GM19467 (cell line): ENCODE measurements at regions not wholly inside any gene's neighbourhood (a gene's known extent, or its start where the extent isn't known, plus 50 kb on each side); places are given as distances from the start of the nearest gene placed in this dataset.
A peak's percentile ranks its signal among the peaks of the same experiment; 100 is the strongest.
"Not testable (repeated sequence)": the region's sequence is repeated elsewhere in the genome, so short reads cannot be mapped to it uniquely, and the experiment has no call there.

Experiments used
- ATAC-seq: cut with Tn5 transposase; IDR thresholded peaks from one replicate; pipeline ENCODE4 v1.9.1; 2021; ENCODE audit warnings: mild to moderate bottlenecking, moderate library complexity; ENCODE audit not compliant: unreplicated experiment

- no peak for ATAC-seq
Measured at GRCh38 chr2:65594150-65594549, 161.8 kb upstream of the SPRED2 start.

- ATAC-seq = no peak
Measured at GRCh38 chr2:65589667-65590066, 157.3 kb upstream of the SPRED2 start.

- ATAC-seq = no peak
Measured at GRCh38 chr2:65587779-65588178, 155.4 kb upstream of the SPRED2 start.

- ATAC-seq = no peak
Measured at GRCh38 chr2:65586516-65586915, 154.1 kb upstream of the SPRED2 start.

DNA sequence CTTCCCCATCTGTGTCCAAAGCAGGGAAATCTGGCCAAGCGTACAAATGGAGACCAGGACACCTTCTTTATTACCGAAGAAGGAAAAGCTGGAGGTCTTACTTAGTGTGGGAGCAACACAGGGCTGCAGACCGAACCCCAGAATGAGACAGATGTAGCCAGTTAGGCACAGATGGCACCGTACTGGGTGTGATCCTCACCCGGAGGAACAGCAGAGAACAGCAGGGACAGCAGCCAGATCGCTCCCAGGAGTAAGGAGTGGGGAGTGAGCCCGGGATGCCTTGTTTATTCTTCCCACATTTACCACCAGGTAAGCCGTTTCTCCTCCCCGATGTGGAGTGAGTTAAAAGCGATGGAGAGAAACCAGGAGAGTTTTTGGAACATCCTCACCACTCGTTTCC lies 150.7 kb upstream of the SPRED2 start:
- ATAC-seq = no peak

DNA sequence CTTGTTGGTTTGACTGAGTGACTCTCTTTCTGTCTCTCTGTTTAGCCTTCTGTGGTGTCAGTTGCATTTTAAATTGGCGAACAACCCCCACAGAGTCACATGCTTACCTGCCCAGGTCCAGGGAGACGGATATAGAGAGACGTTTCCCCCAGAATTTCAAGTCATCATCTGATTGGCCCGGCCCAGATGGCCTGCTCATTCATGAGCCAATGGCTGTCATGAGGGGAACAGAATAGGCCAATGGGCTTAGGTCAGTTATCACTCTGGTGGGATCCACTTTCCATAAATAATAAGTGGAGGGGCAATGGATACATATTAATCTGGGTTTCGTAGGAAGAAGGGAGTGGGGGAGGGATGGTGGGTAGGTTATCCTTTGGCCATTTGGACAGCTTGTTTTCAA lies 150.0 kb upstream of the SPRED2 start:
- ATAC-seq = no peak

DNA sequence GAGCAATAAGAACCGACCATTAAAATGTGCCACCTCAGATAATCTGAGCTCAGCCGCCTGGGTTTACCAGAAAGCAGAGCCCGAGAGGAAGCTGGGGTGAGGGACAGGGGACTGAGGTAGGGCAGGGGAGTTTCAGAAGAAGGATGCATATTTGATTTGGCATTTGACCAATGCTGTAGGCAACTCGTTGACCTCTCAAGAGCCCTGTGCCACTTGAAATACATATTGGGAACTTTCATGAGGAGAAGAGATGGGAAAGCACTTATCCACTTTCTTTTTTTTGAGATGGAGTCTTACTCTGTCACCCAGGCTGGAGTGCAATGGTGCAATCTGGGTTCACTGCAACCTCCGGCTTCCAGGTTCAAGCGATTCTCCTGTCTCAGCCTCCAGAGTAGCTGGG lies 148.4 kb upstream of the SPRED2 start:
- no peak for ATAC-seq

DNA sequence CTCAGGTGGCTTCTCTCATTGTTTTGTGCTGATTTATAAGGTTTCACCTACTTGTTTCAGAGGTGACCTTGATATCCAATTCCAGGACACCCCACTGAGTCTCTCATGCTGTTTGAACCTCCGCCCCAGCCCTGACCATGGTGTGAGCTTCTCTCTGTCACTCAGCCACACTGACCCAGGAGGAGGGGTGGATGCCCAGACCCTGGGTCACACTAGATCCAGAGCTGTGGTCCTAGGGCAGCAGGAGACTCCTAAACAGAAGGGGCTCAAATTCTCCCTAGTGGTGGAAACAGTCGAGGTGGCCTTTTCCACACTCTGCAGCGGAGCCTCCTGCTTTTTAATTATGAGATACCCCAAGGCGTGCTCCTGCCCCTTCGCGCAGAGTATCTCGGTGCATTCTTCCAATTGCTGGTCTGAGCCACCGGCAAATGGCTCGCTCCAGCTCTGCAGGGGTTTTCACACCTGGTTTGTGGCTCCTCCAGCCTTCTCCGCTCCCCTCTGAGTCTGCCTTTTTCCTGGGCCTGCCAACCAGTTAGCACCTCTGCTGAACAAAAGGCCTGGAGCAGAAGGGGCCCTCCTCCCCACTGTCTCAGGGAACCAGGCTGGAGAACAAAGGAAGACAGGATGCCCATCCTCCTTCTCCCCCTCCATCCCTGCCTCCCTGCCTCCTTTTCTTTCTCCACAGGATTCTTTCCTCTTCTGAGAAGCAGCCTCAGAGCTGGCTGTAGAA lies 147.3 kb upstream of the SPRED2 start:
- no peak for ATAC-seq

GRCh38 chr2:65577654-65578053 lies 145.3 kb upstream of the SPRED2 start:
- no peak for ATAC-seq

GRCh38 chr2:65576861-65577601 lies 144.6 kb upstream of the SPRED2 start:
- ATAC-seq = no peak

DNA sequence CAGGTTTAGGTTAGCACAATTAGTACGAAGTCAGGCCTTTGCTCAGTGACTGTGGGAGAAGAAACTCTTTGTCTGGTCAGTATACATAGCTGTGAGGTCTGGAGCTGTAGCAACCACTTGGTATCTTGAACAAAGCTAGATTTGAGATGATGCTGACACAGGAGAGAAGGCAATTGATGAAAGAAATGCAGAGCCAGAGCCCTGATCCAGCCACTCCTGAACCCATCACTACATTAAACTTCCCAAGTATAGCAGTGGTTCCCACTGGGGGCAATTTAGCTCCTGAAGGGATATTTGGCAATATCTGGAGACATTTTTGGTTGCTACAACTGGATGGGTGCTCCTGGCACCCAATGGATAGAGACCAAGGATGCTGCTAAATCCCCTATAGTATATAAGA lies 143.9 kb upstream of the SPRED2 start:
- no peak for ATAC-seq

- no peak for ATAC-seq
Measured at GRCh38 chr2:65574993-65575392, 142.6 kb upstream of the SPRED2 start.

- not testable (repeated sequence) for ATAC-seq
Measured at GRCh38 chr2:65568656-65569440, 136.4 kb upstream of the SPRED2 start.

- no peak for ATAC-seq
Measured at GRCh38 chr2:65566617-65567016, 134.2 kb upstream of the SPRED2 start.

- no peak for ATAC-seq
Measured at GRCh38 chr2:65565681-65566080, 133.3 kb upstream of the SPRED2 start.

DNA sequence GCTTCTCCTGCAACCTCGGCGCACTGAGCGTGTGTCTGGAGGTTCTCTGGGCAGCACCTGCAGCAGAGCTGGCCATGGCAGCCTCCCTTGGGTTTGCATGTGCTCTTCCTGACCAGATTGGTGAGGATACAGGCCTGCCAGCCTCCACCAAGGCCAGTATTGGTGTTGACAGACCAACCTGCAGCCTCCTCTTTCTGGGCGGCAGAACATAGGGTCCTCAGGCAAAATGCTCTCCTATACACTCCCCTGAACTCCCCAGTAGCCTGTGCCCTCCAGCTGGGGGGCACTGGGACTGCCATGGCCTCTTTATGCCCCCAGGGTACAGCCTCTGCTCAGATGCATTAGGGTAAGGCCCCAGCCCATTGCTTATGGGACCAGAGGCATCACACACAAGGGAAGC lies 131.9 kb upstream of the SPRED2 start:
- ATAC-seq = no peak

DNA sequence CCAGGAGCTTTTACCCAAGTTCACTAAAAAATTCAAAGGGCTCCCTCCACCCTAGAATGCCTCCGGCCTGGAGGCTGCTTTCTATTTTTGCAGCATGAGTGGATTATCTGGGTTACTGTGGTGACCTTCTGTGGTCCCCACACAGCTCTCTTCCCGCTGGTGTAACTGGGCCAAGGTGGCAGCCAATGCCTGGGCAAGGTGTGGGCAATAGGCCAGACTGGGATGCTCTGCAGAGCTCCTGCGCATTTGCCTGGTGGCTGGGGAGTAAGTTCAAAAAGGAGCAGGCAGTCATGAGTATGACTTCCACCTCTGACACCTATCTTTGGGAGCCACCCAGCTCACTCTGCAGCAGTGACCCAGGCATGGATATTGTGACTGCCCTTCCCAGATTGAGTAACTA lies 130.5 kb upstream of the SPRED2 start:
- ATAC-seq = no peak

GRCh38 chr2:65558743-65559142 lies 126.3 kb upstream of the SPRED2 start:
- ATAC-seq = no peak

DNA sequence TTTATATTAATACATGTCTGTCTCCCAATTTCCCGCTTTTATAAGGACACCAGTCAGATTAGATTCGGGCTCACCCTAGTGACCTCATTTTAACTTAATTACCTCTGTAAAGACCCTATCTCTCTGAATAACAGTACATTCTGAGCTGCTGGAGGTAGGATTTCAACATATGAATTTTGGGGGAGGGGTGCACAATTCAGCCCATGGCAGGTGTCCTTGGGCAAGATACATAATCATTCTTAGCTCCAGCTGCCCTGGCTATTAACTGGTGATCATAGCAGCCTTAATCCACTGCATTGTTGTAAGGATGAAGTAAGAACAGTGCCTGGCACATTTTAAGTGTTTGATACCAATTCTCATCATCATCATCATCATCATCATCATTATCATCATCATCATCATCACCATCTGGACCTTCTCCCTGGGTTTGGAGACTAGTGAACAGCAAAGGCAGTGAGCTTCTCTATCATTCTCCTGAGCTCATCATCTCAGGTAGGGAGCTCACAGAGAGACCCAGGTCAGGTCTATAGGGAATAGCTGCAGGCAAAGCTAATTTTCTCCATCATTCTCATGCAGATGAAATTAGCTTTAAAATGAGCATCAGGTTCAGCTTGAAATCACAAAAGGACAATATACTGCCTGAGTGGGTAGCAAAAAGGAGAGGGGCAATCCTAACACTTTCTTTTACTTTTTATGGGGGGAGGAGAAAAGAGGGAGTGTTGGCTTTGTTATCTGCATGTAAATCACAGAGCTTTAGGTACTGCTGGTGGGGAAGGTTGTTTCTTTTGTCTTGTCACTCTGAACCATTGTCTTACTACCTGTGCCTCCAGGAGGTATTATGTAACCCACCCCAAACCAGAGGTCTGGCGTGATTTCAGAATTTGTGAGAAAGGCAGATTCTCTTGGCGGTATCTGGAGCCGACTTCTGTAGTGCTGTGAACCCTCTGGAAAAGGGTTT lies 125.5 kb upstream of the SPRED2 start:
- ATAC-seq = no peak

GRCh38 chr2:65554765-65555591 lies 122.6 kb upstream of the SPRED2 start:
- peak; percentile 55 for ATAC-seq
